ENCODE measurements at regions not wholly inside any gene's neighbourhood (a gene's known extent, or its start where the extent isn't known, plus 50 kb on each side); places are given as distances from the start of the nearest gene placed in this dataset.

DNA sequence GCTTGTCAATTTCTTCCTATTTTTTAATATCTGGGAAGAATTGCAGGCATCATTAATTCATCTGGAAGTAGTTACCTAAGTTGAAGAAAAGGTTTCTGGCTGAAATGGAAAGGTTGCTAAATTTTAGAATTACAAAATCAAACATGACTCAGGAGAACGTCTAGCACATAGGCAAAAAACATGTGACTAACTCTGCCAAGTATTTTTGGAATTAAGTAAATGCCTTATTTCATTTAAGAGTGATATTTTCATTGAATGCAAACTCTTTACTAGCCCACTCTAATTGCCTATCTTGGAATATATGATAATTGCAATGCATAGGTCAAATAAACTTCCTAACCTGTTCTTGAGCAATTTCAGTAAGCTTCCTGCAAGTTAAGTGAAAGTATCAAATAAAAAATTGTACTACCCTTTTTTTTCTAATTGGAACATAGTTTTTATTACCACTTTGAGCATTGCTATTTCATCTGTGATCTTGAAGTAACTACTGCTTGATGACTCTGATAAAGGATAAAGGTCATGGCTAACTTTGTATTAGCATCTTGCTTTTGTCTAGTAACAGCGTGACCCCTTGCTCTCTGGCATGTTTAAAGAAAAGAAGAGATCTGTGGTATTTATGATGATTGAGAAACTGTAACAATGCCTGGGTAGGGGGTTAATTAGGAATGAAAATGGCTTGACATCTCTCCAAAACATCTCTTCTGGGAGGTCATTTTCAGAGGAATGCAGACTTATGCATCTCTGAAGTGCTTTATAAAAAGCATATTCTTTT lies 208.3 kb upstream of the NCAM2 start:
- intact Hi-C loops (cut with DNase I; ENCODE audit: low total_unique reads) = no loop called here
- WGBS, 5 donors = 37 to 59% (median 50%) methylated on average over 2 of the region's 2 CpGs
- H3K4me1 ChIP-seq = no peaks in the 10 kb centered on the region
- H3K36me3 ChIP-seq = no peaks in the 10 kb centered on the region
- peaks cover 0 to 6% (median 0%) of the 10 kb centered on the region in 8 donors for H3K9me3 ChIP-seq
- no peak for DNase-seq
- no peak overlapping the region for H3K4me3 ChIP-seq
- H3K27me3 ChIP-seq (replicated peaks in 1 of 7) = no peaks in the 10 kb centered on the region
- TF ChIP-seq POLR2AphosphoS5 (IDR thresholded peaks at IDR 0.05) (no peak), POLR2A (IDR thresholded peaks at IDR 0.05) (no peak)
- TF ChIP-seq, protein P1, sequence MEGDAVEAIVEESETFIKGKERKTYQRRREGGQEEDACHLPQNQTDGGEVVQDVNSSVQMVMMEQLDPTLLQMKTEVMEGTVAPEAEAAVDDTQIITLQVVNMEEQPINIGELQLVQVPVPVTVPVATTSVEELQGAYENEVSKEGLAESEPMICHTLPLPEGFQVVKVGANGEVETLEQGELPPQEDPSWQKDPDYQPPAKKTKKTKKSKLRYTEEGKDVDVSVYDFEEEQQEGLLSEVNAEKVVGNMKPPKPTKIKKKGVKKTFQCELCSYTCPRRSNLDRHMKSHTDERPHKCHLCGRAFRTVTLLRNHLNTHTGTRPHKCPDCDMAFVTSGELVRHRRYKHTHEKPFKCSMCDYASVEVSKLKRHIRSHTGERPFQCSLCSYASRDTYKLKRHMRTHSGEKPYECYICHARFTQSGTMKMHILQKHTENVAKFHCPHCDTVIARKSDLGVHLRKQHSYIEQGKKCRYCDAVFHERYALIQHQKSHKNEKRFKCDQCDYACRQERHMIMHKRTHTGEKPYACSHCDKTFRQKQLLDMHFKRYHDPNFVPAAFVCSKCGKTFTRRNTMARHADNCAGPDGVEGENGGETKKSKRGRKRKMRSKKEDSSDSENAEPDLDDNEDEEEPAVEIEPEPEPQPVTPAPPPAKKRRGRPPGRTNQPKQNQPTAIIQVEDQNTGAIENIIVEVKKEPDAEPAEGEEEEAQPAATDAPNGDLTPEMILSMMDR (IDR thresholded peaks at IDR 0.05 in 8 of 11, conservative IDR thresholded peaks at IDR 0.05 in 3 of 11) = no peak
- no peak overlapping the region for H3K27ac ChIP-seq

DNA sequence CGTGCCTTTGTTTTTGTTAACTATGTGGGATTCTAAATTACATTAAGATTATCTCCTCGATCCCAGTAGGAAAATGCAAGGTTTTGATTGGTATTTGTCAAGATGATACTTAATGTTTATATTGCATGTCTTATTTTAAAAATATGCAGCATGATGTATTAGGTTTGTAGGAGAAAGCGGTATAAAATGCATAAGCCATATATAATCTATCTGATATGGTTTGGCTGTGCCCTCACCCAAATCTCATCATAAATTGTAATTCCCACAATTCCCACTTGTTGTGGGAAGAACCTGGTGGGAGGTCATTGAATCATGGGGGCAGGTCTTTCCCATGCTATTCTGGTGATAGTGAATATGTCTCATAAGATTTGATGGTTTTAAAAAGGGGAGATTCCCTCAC lies 198.1 kb upstream of the NCAM2 start:
- Histone ChIP-seq H3K9me3 (peaks cover 0 to 8% (median 0%) of the 10 kb centered on the region in 8 donors), H3K27me3 (replicated peaks in 1 of 7) (no peaks in the 10 kb centered on the region), H3K4me3 (no peak overlapping the region), H3K36me3 (no peaks in the 10 kb centered on the region), H3K27ac (no peak overlapping the region), H3K4me1 (no peaks in the 10 kb centered on the region)
- intact Hi-C loops (cut with DNase I; ENCODE audit: low total_unique reads) = no loop called here
- WGBS, 5 donors = 81 to 89% (median 84%) methylated on average over 3 of the region's 3 CpGs
- no peak for TF ChIP-seq POLR2A (IDR thresholded peaks at IDR 0.05)
- TF ChIP-seq, protein P1 (IDR thresholded peaks at IDR 0.05 in 8 of 11, conservative IDR thresholded peaks at IDR 0.05 in 3 of 11) = no peak
- no peak for TF ChIP-seq POLR2AphosphoS5 (IDR thresholded peaks at IDR 0.05)
- no peak for DNase-seq

DNA sequence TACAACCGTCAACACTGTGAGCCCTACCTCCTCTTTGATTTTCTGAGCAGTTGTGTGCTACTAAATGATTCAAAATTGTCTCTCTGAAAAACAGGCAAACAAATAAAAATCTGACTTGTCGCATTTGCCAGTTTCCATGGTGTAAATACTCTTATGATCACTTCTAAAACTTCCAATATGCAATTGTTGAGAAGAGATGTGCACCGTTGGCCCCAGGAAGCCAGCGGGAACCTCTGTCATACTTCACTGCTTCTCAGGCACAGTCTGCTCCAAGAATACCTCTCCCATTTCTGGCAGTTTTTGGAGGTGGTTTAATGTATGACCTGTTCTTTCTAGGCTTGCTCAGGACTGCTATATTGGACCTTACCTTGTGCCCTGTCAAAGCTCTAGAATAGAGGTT lies 196.0 kb upstream of the NCAM2 start:
- Histone ChIP-seq H3K4me1 (no peaks in the 10 kb centered on the region), H3K27ac (no peak overlapping the region), H3K4me3 (no peak overlapping the region), H3K9me3 (peaks cover 0 to 18% (median 0%) of the 10 kb centered on the region in 8 donors), H3K36me3 (no peaks in the 10 kb centered on the region), H3K27me3 (replicated peaks in 1 of 7) (no peaks in the 10 kb centered on the region)
- no peak for DNase-seq
- TF ChIP-seq, protein P1 (IDR thresholded peaks at IDR 0.05 in 8 of 11, conservative IDR thresholded peaks at IDR 0.05 in 3 of 11) = no peak
- no peak for TF ChIP-seq POLR2A (IDR thresholded peaks at IDR 0.05)
- no peak for TF ChIP-seq POLR2AphosphoS5 (IDR thresholded peaks at IDR 0.05)
- intact Hi-C loops (cut with DNase I; ENCODE audit: low total_unique reads) = no loop called here
- WGBS, 5 donors = 87 to 90% (median 89%) methylated on average over 4 of the region's 4 CpGs

DNA sequence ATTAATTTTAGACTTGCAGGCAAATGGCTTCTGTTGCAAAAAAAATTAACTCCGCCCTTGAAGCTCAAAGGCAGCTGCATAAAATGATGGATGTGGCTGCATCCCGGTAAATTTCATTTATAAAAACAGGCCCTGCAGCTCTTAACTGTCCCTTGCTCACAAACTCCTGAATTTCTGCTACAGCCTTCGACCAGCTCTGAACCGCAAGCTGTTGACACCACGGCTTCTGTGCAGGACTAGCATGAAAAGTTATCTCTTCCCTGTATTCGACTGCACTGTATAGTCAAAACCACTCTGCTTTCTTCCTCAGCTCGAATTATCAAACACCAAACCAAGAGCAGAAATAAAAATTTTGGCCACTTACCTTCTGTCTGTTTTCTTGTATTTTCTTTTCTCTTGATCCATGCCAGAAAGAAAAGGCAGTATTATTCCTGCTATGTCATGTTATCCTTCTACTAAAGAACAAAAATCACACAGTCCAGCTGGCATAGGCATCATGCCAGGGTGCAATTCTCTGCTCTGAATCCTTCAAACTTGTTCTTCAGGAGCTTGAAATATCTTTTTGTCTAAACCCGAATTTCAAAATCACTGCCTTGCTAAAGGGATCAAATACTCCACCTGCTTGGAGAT lies 195.5 kb upstream of the NCAM2 start:
- 72 to 81% (median 77%) methylated on average over 8 of the region's 8 CpGs for WGBS, 5 donors
- no peaks in the 10 kb centered on the region for H3K27me3 ChIP-seq (replicated peaks in 1 of 7)
- TF ChIP-seq, protein P1 (IDR thresholded peaks at IDR 0.05 in 8 of 11, conservative IDR thresholded peaks at IDR 0.05 in 3 of 11) = no peak
- TF ChIP-seq POLR2A (IDR thresholded peaks at IDR 0.05) = no peak
- no peak for TF ChIP-seq POLR2AphosphoS5 (IDR thresholded peaks at IDR 0.05)

More for the DNA sequence above, 195.5 kb upstream of the NCAM2 start:
- Histone ChIP-seq H3K36me3 (no peaks in the 10 kb centered on the region), H3K27ac (no peak overlapping the region), H3K4me1 (no peaks in the 10 kb centered on the region), H3K9me3 (peaks cover 0 to 18% (median 0%) of the 10 kb centered on the region in 8 donors), H3K4me3 (no peak overlapping the region)
- intact Hi-C loops (cut with DNase I; ENCODE audit: low total_unique reads) = no loop called here
- DNase-seq = no peak
